ENCODE measurements at regions not wholly inside any gene's neighbourhood (a gene's known extent, or its start where the extent isn't known, plus 50 kb on each side); places are given as distances from the start of the nearest gene placed in this dataset.
"Not testable (repeated sequence)": the region's sequence is repeated elsewhere in the genome, so short reads cannot be mapped to it uniquely, and the experiment has no call there.

- DNase-seq, result no peak
These were observed 165.6 kb downstream of the ALDH8A1 start for GRCh38 chr6:134784336-134784735.

- DNase-seq, result no peak
These were observed 171.5 kb downstream of the ALDH8A1 start for GRCh38 chr6:134778431-134778830.

- DNase-seq, result peak; percentile 79
These were observed 175.7 kb downstream of the ALDH8A1 start for GRCh38 chr6:134774201-134774638.

- no peak for DNase-seq
These were observed 177.1 kb downstream of the ALDH8A1 start for GRCh38 chr6:134772671-134773360.

- DNase-seq, result no peak
These were observed 181.0 kb downstream of the ALDH8A1 start for GRCh38 chr6:134768931-134769330.

GRCh38 chr6:134766497-134766896 lies 183.4 kb downstream of the ALDH8A1 start:
- no peak for DNase-seq

- no peak for DNase-seq
These were observed 185.2 kb downstream of the ALDH8A1 start for GRCh38 chr6:134764741-134765140.

GRCh38 chr6:134763575-134763974 lies 186.3 kb downstream of the ALDH8A1 start:
- not testable (repeated sequence) for DNase-seq

- no peak for DNase-seq
These were observed 191.3 kb downstream of the ALDH8A1 start for GRCh38 chr6:134758621-134759020.

GRCh38 chr6:134757911-134758361 lies 192.0 kb downstream of the ALDH8A1 start:
- DNase-seq, result no peak

- no peak for DNase-seq
These were observed 193.4 kb downstream of the ALDH8A1 start for GRCh38 chr6:134756374-134757025.

GRCh38 chr6:134754013-134754690 lies 195.7 kb downstream of the ALDH8A1 start:
- no peak for DNase-seq

- no peak for DNase-seq
These were observed 196.9 kb downstream of the ALDH8A1 start for GRCh38 chr6:134753001-134753400.

GRCh38 chr6:134752445-134752844 lies 197.5 kb downstream of the ALDH8A1 start:
- DNase-seq, result no peak

GRCh38 chr6:134750669-134751068 lies 199.2 kb downstream of the ALDH8A1 start:
- DNase-seq, result peak; percentile 88

GRCh38 chr6:134748484-134748883 lies 201.4 kb downstream of the ALDH8A1 start:
- no peak for DNase-seq

- not testable (repeated sequence) for DNase-seq
These were observed 202.7 kb downstream of the ALDH8A1 start for GRCh38 chr6:134747197-134747596.

GRCh38 chr6:134746140-134746539 lies 203.8 kb downstream of the ALDH8A1 start:
- DNase-seq, result no peak

- DNase-seq, result not testable (repeated sequence)
These were observed 204.7 kb downstream of the ALDH8A1 start for GRCh38 chr6:134745192-134745591.

- peak; percentile 39 for DNase-seq
These were observed 205.6 kb downstream of the ALDH8A1 start for GRCh38 chr6:134744301-134744700.

- no peak for DNase-seq
These were observed 208.7 kb downstream of the ALDH8A1 start for GRCh38 chr6:134741200-134741536.

- DNase-seq, result peak; percentile 58
These were observed 209.3 kb downstream of the ALDH8A1 start for GRCh38 chr6:134740473-134741199.

- no peak for DNase-seq
These were observed 209.9 kb downstream of the ALDH8A1 start for GRCh38 chr6:134740027-134740373.

All from fibroblast of skin of back (primary cell).